GM18511 (cell line): ENCODE measurements at regions not wholly inside any gene's neighbourhood (a gene's known extent, or its start where the extent isn't known, plus 50 kb on each side); places are given as distances from the start of the nearest gene placed in this dataset.
"Not testable (repeated sequence)": the region's sequence is repeated elsewhere in the genome, so short reads cannot be mapped to it uniquely, and the experiment has no call there.

Experiments used
- ATAC-seq: cut with Tn5 transposase; IDR thresholded peaks from one replicate; pipeline ENCODE4 v1.9.1; 2021; ENCODE audit warnings: mild to moderate bottlenecking, moderate library complexity; ENCODE audit not compliant: unreplicated experiment

DNA sequence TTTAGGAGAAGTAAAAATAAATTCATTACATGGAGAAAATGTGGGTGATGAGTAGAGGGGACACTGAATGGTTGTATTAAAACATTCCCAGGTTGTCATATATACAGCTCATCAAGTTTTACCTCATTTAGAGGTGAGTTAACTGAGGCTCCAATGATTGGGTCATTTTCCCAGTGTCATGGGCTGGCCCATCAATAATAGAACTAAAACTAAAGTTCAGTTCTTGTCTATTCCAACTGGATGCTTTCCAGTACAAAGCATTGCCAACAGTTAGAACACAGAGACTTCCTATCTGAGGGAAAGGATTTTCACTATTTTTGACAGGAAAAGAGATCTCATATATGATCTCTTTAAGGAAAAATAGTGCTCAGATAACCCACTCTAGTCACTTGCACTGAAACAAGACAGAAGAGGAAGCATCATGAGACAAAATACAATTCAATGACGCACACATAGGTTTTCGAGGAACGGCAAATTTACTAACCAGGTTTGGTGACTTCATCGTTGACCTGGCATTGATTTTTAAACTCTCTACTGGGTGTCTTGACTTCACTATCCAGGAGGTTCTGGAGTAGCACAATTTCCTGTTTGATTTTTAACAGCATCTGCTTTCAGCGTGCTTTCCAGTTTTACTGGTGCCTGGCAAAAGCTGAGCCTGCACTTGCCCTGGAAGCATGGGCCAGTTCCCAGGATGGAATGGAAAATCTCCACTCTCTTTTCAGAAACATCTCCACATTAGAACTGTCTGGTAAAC, 195.5 kb upstream of the FBXL4 start:
- ATAC-seq: no peak

DNA sequence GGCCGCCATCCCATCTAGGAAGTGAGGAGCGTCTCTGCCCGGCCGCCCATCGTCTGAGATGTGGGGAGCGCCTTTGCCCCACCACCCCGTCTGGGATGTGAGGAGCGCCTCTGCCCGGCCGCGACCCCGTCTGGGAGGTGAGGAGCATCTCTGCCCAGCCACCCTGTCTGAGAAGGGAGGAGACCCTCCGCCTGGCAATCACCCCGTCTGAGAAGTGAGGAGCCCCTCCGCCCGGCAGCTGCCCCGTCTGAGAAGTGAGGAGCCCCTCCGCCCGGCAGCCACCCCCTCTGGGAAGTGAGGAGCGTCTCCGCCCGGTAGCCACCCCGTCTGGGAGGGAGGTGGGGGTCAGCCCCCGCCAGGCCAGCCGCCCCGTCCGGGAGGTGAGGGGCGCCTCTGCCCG, 194.2 kb upstream of the FBXL4 start:
- not testable (repeated sequence) for ATAC-seq

DNA sequence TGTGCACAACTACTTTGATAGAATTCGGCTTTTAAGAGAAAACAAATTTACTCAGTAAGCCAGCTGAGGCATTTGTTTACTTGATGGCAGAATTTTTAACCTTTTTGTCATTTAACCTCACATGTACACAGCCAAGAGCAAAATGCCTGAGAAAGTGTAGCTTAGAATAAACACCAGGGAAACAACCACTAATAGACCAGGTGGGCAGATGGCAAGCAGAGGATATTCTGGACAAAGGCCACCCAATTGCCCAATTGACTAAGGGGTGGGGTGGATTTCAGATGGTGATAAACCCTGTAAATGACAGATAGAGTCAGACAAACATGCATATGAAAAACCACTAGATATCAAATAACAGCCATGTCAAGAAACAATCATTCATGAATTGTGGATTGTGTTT, 190.7 kb upstream of the FBXL4 start:
- ATAC-seq: no peak

DNA sequence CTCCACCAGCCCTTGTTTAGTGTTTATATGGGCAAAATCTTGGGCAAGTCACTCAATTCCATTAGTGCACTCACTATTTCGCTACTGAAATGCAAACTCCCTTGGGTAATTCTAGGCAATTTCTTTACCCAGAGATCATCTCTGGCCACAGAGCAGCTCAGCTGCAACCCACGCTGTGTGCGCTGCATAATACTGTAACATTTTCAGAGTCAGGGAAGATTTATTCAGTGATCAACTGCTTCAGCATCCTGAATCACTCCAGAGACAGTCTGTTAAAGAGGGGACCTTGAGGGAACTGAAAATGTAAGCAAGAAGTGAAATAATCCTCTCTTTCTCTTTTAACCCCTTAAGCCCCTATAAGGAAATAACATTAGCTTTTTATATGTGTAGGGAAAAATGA, 189.6 kb upstream of the FBXL4 start:
- ATAC-seq: no peak

DNA sequence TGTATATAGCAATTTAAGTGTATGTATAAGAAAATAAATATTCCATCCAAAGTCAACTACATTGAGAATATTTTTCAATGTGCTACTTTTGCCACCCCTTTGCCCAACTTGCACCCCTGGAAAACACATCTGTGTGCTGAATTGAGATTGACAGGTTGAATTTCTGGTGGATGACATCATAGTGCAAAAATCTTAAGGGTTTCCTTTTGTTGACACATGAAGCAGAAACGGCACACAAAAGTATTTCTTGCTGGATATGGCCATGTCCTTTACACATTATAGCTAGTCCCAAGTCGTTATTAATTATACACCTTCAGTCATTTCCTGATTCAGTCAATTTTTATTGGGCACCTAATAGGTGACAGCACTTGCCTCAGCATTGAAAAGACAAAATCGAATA, 188.7 kb upstream of the FBXL4 start:
- no peak for ATAC-seq

- no peak for ATAC-seq
These were observed 184.4 kb upstream of the FBXL4 start for GRCh38 chr6:99132026-99132635.

DNA sequence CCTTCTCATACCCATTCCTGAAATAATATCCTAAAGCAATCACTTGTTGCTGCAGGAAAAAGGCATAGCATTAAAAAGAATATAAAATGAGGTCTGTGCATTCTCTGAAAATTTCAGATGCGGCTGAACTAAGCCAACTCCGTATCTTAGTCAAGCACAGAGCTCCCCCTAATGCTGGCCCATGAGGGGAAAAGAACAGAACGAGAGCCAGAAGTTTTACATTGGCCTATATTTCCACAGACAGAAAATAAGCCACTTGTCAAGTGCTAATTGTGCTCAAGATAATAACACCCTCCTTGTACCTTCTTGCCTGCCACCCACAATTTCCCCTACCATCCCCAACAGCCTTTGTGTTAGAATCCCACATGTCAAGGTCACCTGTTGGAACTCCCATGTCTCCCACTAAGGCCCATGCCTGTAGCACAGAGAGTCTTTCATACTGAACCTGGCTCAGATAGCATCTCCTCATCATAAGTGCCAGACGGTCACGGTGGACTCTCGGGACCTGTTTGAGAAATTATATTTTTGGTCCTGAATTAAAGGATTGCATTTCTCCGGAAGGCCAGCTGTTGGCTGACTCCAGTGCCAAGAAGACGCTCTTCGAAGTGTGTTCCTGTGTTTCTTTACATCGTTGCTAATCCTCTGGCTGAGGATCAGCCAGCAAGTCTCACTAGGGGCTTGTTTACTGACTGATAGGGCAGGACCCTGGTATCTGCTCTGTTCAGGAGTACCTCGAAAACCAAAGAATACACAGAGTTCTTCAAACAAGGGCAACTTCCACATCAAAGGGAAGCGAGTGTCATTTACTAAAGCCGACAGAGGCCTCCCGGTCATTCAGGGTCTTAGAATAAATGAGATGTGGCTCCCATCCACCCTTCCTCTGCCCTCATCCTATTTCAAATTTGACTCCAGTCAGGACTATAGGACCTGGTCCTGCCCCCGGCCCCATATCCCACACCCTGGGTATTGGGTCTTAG, 183.4 kb upstream of the FBXL4 start:
- ATAC-seq: no peak

- no peak for ATAC-seq
These were observed 182.1 kb upstream of the FBXL4 start for GRCh38 chr6:99129835-99130234.

DNA sequence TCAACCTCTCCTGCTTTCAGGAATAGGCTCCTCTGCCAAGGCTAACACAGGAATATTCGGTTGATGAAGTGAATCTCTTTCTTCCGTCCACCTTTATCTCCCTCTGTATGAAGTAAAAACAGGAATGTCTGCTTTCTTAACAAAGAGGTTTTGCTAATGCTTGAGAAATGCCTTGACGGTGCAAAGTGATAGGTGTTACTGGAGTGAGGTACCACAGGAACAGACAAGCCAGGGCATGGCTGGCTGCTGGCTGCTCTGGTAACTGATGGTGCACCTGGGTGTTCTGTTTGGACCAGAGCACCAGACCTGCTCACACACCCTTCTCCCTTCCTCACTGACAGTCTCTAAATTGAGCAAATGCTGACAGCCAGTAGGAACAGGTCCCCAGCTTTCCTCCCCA, 174.0 kb upstream of the FBXL4 start:
- ATAC-seq: no peak

- ATAC-seq: no peak
These were observed 172.9 kb upstream of the FBXL4 start for GRCh38 chr6:99120641-99121040.

GRCh38 chr6:99119109-99120031, 171.6 kb upstream of the FBXL4 start:
- peak; percentile 75 for ATAC-seq

DNA sequence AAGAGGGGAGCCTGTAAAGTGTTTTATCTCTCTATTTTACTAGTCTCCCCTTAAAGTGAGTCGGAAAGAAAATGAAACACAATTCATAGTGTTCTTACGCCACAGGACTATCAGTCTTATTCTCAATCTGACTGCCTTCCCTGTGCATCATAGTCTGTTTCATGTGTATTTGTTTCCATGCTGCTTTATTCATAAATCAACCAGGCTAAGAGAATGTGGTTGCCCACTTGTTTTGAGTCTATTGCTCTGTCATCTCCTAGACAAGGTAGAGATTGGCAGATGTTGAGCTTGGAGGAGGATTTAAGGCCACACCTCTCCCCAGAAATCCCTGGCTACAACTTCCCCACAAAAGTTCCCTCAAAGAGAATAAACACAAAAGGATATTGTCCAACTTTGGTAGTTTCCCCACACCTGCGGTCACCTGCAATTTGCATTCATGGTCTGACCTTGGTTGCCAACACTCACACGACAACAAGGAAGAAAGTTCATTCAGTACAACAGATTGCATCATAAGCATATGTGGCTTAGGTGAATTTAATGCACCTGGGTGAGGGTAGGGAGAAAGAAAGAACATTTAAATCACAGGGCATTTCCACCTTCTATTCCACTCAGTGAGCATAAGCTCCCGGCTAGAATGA, 167.1 kb upstream of the FBXL4 start:
- no peak for ATAC-seq

DNA sequence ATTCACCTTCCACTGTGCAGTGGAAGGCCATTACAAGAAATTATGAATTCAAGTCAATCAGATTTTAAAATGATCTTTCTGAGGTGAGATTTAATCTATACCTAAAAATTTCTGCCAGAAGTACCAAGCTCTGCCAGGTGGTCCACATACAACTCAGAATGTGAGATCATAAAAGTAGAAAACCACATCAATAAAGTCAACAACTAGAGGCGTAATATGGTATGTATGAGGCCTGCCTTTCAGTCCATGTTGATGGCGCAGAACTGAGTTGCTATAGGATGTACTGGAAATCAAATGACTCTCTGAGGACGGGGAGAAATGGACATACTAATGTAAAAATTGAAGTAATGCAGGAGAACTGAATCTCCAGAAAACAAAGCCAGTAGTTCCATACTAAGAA, 163.8 kb upstream of the FBXL4 start:
- ATAC-seq: no peak

GRCh38 chr6:99110029-99110428, 162.3 kb upstream of the FBXL4 start:
- ATAC-seq: no peak

DNA sequence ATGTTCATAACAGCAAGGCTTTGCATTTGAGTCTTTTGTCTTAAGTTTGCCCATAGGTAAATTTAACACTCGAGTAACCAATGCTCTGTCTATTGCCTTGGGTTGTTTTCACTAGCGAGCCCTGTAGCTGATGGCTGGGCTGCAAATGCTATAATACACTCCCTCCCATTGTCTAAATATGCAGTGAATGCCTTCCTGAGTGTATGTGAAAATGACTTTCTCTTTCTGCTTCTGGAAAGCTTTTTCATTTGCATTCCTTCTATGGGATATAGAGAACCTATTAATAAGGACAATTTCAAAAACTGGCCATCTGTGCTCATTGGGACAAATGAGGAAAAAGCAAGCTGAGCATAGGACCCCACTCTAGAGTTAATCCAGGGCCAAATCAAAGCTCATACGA, 156.5 kb upstream of the FBXL4 start:
- no peak for ATAC-seq

- no peak for ATAC-seq
These were observed 151.5 kb upstream of the FBXL4 start for GRCh38 chr6:99099243-99099642.

DNA sequence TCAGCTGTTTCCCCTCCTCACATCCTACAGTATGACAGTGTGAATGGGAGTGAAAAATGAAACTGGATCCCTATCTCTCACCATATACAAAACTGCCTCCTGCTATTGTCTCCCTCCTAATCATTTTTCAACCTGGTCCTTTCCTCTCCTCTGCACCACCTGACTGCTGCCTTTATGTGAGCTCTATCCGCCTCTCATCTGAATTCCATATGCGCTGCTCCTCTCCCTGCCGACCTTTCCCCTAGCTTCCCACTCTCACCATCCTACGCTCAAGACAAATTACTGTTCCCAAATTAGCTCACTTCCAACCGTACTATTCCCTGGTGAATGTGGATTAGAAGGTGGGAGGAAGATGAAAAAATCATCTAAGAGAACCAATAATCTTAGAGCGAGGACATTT, 148.4 kb upstream of the FBXL4 start:
- no peak for ATAC-seq

DNA sequence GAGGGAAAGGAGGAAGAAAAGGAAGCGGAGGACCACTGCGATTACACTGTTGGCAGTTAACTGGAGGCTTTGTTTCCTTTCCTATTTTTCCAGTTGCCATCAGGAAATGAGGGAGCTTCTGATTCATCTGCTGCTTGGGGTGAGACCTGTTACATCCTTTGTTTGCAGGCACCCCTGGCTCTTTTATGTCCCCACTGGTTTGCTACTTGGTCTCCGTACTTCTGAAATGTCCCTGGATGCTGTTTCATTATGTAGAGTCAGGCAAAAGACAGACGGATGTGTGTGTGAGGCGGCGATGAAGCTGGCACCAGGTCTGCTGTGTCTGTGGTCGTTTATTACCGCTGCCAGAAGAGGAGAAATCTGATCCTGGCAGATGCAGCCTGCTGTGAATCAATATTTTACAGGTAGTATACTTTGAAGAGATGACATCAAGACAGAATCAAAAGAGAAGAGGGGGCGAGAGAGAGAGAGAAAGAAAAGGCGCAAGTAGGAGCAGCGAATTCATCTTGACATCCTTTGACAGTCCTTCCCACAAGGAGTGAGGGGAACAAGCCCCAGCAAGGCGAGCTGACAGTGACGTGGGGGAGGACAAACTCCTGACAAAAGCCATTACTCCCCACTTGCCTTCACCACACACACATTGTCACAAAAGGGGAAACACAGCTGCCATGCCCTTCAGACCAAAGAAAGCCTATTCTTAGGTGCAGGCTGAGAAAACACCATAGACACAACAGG, 145.9 kb upstream of the FBXL4 start:
- ATAC-seq: no peak

DNA sequence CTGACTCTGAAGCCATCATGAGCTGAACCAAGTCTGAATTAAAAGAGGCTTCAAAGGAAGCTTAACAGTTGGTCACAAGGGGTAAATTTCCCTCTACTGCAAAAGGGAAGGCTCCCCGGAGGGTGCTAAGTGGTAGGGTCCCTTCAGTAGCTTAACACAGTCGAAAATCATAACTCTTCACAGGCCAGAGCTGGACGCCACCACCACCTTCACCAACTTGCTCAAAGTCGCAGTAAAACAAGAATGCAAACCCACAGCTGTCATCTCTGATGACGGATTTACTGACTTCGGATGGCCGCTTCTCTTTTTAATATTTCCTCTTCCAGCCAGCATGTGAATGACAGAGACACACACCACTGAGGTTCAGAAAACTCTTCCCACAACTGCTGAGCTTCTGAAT, 144.7 kb upstream of the FBXL4 start:
- peak; percentile 9 for ATAC-seq
